ENCODE measurements at regions not wholly inside any gene's neighbourhood (a gene's known extent, or its start where the extent isn't known, plus 50 kb on each side); places are given as distances from the start of the nearest gene placed in this dataset.

DNA sequence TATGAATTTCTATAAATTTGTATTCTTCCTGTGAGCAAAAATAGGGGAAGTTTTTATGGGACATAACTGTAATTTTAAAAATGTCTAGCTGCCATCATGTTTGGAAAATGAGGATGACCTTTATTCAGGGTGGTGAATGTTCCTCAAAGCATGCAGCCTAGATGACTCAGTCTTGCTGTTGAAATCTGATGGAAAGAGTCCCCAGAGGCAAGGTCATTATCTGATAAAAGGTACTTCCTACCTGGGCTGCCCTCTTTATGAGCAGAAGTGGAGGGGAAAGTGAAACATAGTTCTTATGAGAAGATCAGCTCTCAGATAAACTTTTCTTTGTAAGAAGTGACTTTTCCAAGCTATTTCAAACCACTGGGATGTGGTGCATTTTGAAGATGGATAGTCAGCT is 1144.7 kb upstream of the PIK3C3 start:
- TF ChIP-seq CTCF (IDR thresholded peaks at IDR 0.05; ENCODE audit: low read depth, low read length) (no peak), POLR2A (IDR thresholded peaks at IDR 0.05; ENCODE audit: extremely low read depth, insufficient read length) (no peak), MYC (IDR thresholded peaks at IDR 0.05; ENCODE audit: low read depth, low read length) (no peak)
- TF ChIP-seq, protein P1, sequence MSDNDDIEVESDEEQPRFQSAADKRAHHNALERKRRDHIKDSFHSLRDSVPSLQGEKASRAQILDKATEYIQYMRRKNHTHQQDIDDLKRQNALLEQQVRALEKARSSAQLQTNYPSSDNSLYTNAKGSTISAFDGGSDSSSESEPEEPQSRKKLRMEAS (IDR thresholded peaks at IDR 0.05; ENCODE audit: low read depth, low read length), result no peak
